ENCODE measurements at regions not wholly inside any gene's neighbourhood (a gene's known extent, or its start where the extent isn't known, plus 50 kb on each side); places are given as distances from the start of the nearest gene placed in this dataset.

DNA sequence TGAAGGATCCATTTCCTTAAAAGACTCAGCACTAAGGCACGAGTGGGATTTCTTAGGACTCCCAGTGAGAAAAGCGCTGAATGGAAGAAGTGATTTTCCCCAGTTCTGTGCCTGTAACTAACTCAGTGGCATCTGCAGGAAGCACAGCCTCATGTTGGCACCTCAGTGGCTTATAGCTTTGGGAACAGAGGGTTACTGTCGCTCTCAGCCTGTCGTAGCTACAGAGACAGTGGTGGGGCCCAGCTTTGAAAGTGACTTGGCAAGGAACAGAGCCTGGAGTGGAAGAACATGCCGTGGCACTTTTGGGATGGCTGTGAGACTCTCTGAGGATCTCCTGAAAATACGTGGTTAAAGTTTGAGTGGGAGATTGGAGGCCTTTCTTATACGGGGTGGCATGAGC lies 242.4 kb upstream of the MYOCD start:
- TF ChIP-seq, protein P1, sequence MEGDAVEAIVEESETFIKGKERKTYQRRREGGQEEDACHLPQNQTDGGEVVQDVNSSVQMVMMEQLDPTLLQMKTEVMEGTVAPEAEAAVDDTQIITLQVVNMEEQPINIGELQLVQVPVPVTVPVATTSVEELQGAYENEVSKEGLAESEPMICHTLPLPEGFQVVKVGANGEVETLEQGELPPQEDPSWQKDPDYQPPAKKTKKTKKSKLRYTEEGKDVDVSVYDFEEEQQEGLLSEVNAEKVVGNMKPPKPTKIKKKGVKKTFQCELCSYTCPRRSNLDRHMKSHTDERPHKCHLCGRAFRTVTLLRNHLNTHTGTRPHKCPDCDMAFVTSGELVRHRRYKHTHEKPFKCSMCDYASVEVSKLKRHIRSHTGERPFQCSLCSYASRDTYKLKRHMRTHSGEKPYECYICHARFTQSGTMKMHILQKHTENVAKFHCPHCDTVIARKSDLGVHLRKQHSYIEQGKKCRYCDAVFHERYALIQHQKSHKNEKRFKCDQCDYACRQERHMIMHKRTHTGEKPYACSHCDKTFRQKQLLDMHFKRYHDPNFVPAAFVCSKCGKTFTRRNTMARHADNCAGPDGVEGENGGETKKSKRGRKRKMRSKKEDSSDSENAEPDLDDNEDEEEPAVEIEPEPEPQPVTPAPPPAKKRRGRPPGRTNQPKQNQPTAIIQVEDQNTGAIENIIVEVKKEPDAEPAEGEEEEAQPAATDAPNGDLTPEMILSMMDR (IDR thresholded peaks at IDR 0.05), result no peak
- no peak for TF ChIP-seq POLR2A (IDR thresholded peaks at IDR 0.05)
